22Rv1 (cell line): ENCODE measurements at regions not wholly inside any gene's neighbourhood (a gene's known extent, or its start where the extent isn't known, plus 50 kb on each side); places are given as distances from the start of the nearest gene placed in this dataset.

ENCODE experiments used
- ZFX ChIP-seq: fragments of 450-650 bp; IDR thresholded peaks from 2 replicates; pipeline ENCODE4 v1.6.1; 2017; ENCODE audit warnings: antibody characterized with exemption, borderline replicate concordance
- TF ChIP-seq, protein P1 (sequence below): fragments of 450-650 bp; IDR thresholded peaks from 2 replicates; pipeline ENCODE4 v1.5.1; 2017; ENCODE audit warnings: mild to moderate bottlenecking

- TF ChIP-seq, protein P1, sequence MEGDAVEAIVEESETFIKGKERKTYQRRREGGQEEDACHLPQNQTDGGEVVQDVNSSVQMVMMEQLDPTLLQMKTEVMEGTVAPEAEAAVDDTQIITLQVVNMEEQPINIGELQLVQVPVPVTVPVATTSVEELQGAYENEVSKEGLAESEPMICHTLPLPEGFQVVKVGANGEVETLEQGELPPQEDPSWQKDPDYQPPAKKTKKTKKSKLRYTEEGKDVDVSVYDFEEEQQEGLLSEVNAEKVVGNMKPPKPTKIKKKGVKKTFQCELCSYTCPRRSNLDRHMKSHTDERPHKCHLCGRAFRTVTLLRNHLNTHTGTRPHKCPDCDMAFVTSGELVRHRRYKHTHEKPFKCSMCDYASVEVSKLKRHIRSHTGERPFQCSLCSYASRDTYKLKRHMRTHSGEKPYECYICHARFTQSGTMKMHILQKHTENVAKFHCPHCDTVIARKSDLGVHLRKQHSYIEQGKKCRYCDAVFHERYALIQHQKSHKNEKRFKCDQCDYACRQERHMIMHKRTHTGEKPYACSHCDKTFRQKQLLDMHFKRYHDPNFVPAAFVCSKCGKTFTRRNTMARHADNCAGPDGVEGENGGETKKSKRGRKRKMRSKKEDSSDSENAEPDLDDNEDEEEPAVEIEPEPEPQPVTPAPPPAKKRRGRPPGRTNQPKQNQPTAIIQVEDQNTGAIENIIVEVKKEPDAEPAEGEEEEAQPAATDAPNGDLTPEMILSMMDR: no peak
- no peak for TF ChIP-seq ZFX
Measured at GRCh38 chr2:182605166-182605565, 110.9 kb upstream of the DNAJC10 start.
